ENCODE measurements at regions not wholly inside any gene's neighbourhood (a gene's known extent, or its start where the extent isn't known, plus 50 kb on each side); places are given as distances from the start of the nearest gene placed in this dataset.

DNA sequence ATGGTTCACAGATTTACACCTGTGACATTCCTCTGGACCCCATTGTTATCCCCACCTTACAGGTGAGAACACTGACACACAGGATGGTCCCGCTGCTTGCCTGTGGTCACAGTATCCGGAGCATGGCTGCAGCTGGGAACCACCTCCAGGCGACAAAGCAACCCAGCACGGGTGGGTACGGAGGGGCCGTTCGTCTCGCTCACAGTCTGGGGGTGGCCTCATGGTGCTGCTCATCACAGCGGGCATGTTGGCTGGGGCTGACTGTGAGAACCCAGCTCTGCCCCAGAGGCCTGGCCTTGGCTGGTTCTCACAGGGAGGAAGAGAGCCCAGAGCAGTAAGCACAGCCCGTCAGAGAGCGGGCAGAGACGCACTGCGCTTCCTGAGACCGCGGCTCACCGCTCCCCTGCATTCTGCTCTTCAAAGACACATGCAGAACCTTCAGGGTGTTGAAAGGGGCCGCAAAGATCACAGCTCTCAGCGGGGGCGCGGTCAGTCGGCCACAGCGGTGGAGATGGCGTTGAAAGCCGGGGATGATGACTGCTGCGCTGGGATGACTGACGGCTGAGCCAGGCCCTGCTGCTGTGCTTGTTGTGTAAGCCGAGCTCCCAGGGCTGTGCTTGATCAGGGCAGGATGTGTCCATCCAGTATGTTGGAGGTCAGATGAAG, 423.0 kb downstream of the BRD1 start:
- TF ChIP-seq, protein P1, sequence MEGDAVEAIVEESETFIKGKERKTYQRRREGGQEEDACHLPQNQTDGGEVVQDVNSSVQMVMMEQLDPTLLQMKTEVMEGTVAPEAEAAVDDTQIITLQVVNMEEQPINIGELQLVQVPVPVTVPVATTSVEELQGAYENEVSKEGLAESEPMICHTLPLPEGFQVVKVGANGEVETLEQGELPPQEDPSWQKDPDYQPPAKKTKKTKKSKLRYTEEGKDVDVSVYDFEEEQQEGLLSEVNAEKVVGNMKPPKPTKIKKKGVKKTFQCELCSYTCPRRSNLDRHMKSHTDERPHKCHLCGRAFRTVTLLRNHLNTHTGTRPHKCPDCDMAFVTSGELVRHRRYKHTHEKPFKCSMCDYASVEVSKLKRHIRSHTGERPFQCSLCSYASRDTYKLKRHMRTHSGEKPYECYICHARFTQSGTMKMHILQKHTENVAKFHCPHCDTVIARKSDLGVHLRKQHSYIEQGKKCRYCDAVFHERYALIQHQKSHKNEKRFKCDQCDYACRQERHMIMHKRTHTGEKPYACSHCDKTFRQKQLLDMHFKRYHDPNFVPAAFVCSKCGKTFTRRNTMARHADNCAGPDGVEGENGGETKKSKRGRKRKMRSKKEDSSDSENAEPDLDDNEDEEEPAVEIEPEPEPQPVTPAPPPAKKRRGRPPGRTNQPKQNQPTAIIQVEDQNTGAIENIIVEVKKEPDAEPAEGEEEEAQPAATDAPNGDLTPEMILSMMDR (IDR thresholded peaks at IDR 0.05) = no peak
- no peak for TF ChIP-seq POLR2A (IDR thresholded peaks at IDR 0.05)

All from heart left ventricle (tissue), 13 donors.